Activated naive CD4-positive, alpha-beta T cell treated with anti-CD3 and anti-CD28 coated beads, Interleukin-2, amount 50 U/mL, for 72 hours (primary cell): ENCODE measurements at regions not wholly inside any gene's neighbourhood (a gene's known extent, or its start where the extent isn't known, plus 50 kb on each side); places are given as distances from the start of the nearest gene placed in this dataset.
"Not testable (repeated sequence)": the region's sequence is repeated elsewhere in the genome, so short reads cannot be mapped to it uniquely, and the experiment has no call there.

Experiments
- ATAC-seq, 2 donors: fragments of 150-1000 bp; cut with Tn5 transposase; 2 replicates each; pipeline ENCODE4 v1.10.0; 2021; ENCODE audit warnings: mild to moderate bottlenecking in 2 of 2, moderate library complexity in 2 of 2
- DNase-seq, 2 donors: peaks; one replicate each; pipeline ENCODE4 v3.0.0; 2021 to 2022; ENCODE audit warnings: low spot score in 2 of 2
- H3K27ac Mint-ChIP-seq, 2 donors: one replicate each; pipeline ENCODE4 v1.8.0; 2022; ENCODE audit warnings: mild to moderate bottlenecking in 2 of 2, mixed read lengths in 2 of 2
- H3K36me3 Mint-ChIP-seq, 2 donors: one replicate each; pipeline ENCODE4 v1.8.0; 2022; ENCODE audit warnings: mixed read lengths in 2 of 2
- H3K9me3 Mint-ChIP-seq, 2 donors: one replicate each; pipeline ENCODE4 v1.8.0; 2022; ENCODE audit warnings: mixed read lengths in 2 of 2

GRCh38 chr6:11847515-11848345 is 69.1 kb upstream of the ADTRP start:
- ATAC-seq (no peak), DNase-seq (no peak)
- peaks cover 0 to 16% of the 10 kb centered on the region in 2 donors for H3K36me3 Mint-ChIP-seq
- peaks cover 0 to 5% of the 10 kb centered on the region in 2 donors for H3K9me3 Mint-ChIP-seq
- H3K27ac Mint-ChIP-seq, result no peak overlapping the region

GRCh38 chr6:11847068-11847467 is 68.5 kb upstream of the ADTRP start:
- peaks cover 0 to 16% of the 10 kb centered on the region in 2 donors for H3K36me3 Mint-ChIP-seq
- H3K9me3 Mint-ChIP-seq, H3K27ac Mint-ChIP-seq, ATAC-seq, DNase-seq: not testable (repeated sequence)

- H3K27ac Mint-ChIP-seq, result no peak overlapping the region
- no peak for ATAC-seq
- DNase-seq, result no peak
- no peaks in the 10 kb centered on the region for H3K9me3 Mint-ChIP-seq
- H3K36me3 Mint-ChIP-seq, result peaks cover 0 to 10% of the 10 kb centered on the region in 2 donors
Measured at GRCh38 chr6:11845664-11846577, 67.3 kb upstream of the ADTRP start.

- not testable (repeated sequence) for H3K27ac Mint-ChIP-seq, DNase-seq
Measured at GRCh38 chr6:11842795-11843194, 64.2 kb upstream of the ADTRP start.

GRCh38 chr6:11835065-11835464 is 56.5 kb upstream of the ADTRP start:
- H3K9me3 Mint-ChIP-seq, result peaks cover 11 to 22% of the 10 kb centered on the region in 2 donors
- ATAC-seq (no peak), DNase-seq (no peak)
- H3K36me3 Mint-ChIP-seq, result peaks cover 24 to 26% of the 10 kb centered on the region in 2 donors
- H3K27ac Mint-ChIP-seq, result no peak overlapping the region

More at GRCh38 chr6:11842795-11843194, 64.2 kb upstream of the ADTRP start:
- not testable (repeated sequence) for ATAC-seq
- Mint-ChIP-seq H3K36me3 (peaks cover 23 to 39% of the 10 kb centered on the region in 2 donors), H3K9me3 (peaks cover 12 to 25% of the 10 kb centered on the region in 2 donors)

- peaks cover 3 to 12% of the 10 kb centered on the region in 2 donors for H3K9me3 Mint-ChIP-seq
- DNase-seq (no peak), ATAC-seq (no peak)
- H3K36me3 Mint-ChIP-seq, result peaks cover 13 to 15% of the 10 kb centered on the region in 2 donors
- no peak overlapping the region for H3K27ac Mint-ChIP-seq
Measured at GRCh38 chr6:11833626-11834592, 55.3 kb upstream of the ADTRP start.

GRCh38 chr6:11831653-11832052 is 53.0 kb upstream of the ADTRP start:
- no peak overlapping the region for H3K27ac Mint-ChIP-seq
- DNase-seq, result no peak
- ATAC-seq, result no peak
- H3K36me3 Mint-ChIP-seq, result no peaks in the 10 kb centered on the region
- no peaks in the 10 kb centered on the region for H3K9me3 Mint-ChIP-seq

- Mint-ChIP-seq H3K36me3 (no peaks in the 10 kb centered on the region), H3K9me3 (no peaks in the 10 kb centered on the region), H3K27ac (peak overlapping the region in 1 of 2 donors; percentile 45)
- ATAC-seq (no peak), DNase-seq (no peak)
Measured at GRCh38 chr6:11830520-11830919, 51.9 kb upstream of the ADTRP start.

GRCh38 chr6:11830105-11830504 is 51.5 kb upstream of the ADTRP start:
- DNase-seq, result no peak
- H3K36me3 Mint-ChIP-seq, result no peaks in the 10 kb centered on the region
- no peak for ATAC-seq
- H3K9me3 Mint-ChIP-seq, result no peaks in the 10 kb centered on the region
- no peak overlapping the region for H3K27ac Mint-ChIP-seq

- peaks cover 0 to 6% of the 10 kb centered on the region in 2 donors for H3K36me3 Mint-ChIP-seq
- peak overlapping the region in 1 of 2 donors; percentile 46 for H3K27ac Mint-ChIP-seq
- peaks cover 0 to 4% of the 10 kb centered on the region in 2 donors for H3K9me3 Mint-ChIP-seq
- ATAC-seq (no peak), DNase-seq (no peak)
Measured at GRCh38 chr6:11828262-11828870, 49.8 kb upstream of the ADTRP start.
